ENCODE measurements at regions not wholly inside any gene's neighbourhood (a gene's known extent, or its start where the extent isn't known, plus 50 kb on each side); places are given as distances from the start of the nearest gene placed in this dataset.

DNA sequence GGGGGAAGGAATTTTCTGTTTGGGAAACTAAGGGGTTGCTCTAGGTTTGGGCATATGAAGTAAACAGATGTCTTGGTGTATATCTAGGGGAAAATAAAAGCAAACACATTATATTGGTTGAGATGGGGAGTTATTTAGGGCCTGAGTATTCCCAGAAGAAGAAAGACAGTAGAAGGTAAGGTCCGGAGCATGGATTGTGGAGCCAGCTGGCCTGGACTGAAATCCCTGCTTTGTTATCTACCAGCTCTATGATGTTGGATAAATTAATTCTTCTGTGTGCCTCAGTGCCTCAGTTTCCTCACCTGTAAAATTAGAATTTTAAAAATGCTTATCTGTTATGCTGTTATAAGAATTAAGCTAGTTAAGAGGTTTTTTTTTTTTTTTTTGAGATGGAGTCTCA is 272.3 kb upstream of the RPS6KA3 start:
- peaks cover 2% of the 10 kb centered on the region for H3K4me1 Mint-ChIP-seq (ENCODE audit: low read depth, unreplicated experiment)
- no peaks in the 10 kb centered on the region for H3K27me3 ChIP-seq (replicated peaks; ENCODE audit: control insufficient read depth, insufficient read depth, low read length)
- no peak for DNase-seq
- intact Hi-C loops (cut with micrococcal nuclease; ENCODE audit: unreplicated experiment): loop anchor here (10.0 kb wide), 1 partner anchor 566 kb away; no protein-coding TSS in a partner anchor
- no TSS peak for BruUV-seq (replicated peaks)
- CTCF ChIA-PET: no interaction called here
- POLR2A ChIA-PET: no interaction called here
- H3K36me3 Mint-ChIP-seq (ENCODE audit: insufficient read depth, unreplicated experiment): no peaks in the 10 kb centered on the region
- no peaks in the 10 kb centered on the region for H3K36me3 ChIP-seq (ENCODE audit: control insufficient read depth, insufficient read depth, low read length)
- no peaks in the 10 kb centered on the region; the same call in 1 of the 2 replicates for H3K9me3 ChIP-seq
- H3K9me3 Mint-ChIP-seq (ENCODE audit: unreplicated experiment): peaks cover 9% of the 10 kb centered on the region
- no peak overlapping the region for H3K4me3 Mint-ChIP-seq (ENCODE audit: unreplicated experiment)
- TF ChIP-seq, protein P1, sequence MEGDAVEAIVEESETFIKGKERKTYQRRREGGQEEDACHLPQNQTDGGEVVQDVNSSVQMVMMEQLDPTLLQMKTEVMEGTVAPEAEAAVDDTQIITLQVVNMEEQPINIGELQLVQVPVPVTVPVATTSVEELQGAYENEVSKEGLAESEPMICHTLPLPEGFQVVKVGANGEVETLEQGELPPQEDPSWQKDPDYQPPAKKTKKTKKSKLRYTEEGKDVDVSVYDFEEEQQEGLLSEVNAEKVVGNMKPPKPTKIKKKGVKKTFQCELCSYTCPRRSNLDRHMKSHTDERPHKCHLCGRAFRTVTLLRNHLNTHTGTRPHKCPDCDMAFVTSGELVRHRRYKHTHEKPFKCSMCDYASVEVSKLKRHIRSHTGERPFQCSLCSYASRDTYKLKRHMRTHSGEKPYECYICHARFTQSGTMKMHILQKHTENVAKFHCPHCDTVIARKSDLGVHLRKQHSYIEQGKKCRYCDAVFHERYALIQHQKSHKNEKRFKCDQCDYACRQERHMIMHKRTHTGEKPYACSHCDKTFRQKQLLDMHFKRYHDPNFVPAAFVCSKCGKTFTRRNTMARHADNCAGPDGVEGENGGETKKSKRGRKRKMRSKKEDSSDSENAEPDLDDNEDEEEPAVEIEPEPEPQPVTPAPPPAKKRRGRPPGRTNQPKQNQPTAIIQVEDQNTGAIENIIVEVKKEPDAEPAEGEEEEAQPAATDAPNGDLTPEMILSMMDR (IDR thresholded peaks at IDR 0.05; ENCODE audit: insufficient read depth in 1 of 2, low read depth in 1 of 2, low read length in 1 of 2, severe bottlenecking in 1 of 2, unreplicated experiment in 1 of 2): no peak
- no peak overlapping the region for H3K4me3 ChIP-seq (ENCODE audit: low read depth, low read length)
- H3K4me1 ChIP-seq: no peaks in the 10 kb centered on the region
- no peak overlapping the region for H3K27ac Mint-ChIP-seq (ENCODE audit: unreplicated experiment)
- H3K27me3 Mint-ChIP-seq (ENCODE audit: insufficient read depth, unreplicated experiment): no peaks in the 10 kb centered on the region

- ChIA-PET POLR2A (no interaction called here), CTCF (interaction anchor here (2.3 kb wide), 1 partner anchor 948 kb away, joined by 10 read pairs; no protein-coding TSS in a partner anchor)
- no peak overlapping the region for H3K27ac Mint-ChIP-seq (ENCODE audit: unreplicated experiment)
- H3K36me3 Mint-ChIP-seq (ENCODE audit: insufficient read depth, unreplicated experiment): no peaks in the 10 kb centered on the region
- Histone ChIP-seq H3K36me3 (ENCODE audit: control insufficient read depth, insufficient read depth, low read length) (no peaks in the 10 kb centered on the region), H3K4me3 (ENCODE audit: low read depth, low read length) (no peak overlapping the region), H3K4me1 (peaks cover 18% of the 10 kb centered on the region), H3K27me3 (replicated peaks; ENCODE audit: control insufficient read depth, insufficient read depth, low read length) (no peaks in the 10 kb centered on the region), H3K9me3 (no peaks in the 10 kb centered on the region)
- no peak for DNase-seq
- intact Hi-C loops (cut with micrococcal nuclease; ENCODE audit: unreplicated experiment): loop anchor here (2.0 to 10.0 kb wide), 3 partner anchors 63 to 573 kb away; no protein-coding TSS in a partner anchor
- H3K4me3 Mint-ChIP-seq (ENCODE audit: unreplicated experiment): no peak overlapping the region
- TF ChIP-seq, protein P1 (IDR thresholded peaks at IDR 0.05; ENCODE audit: insufficient read depth in 1 of 2, low read depth in 1 of 2, low read length in 1 of 2, severe bottlenecking in 1 of 2, unreplicated experiment in 1 of 2): no peak
- peaks cover 15% of the 10 kb centered on the region for H3K9me3 Mint-ChIP-seq (ENCODE audit: unreplicated experiment)
- no TSS peak for BruUV-seq (replicated peaks)
- no peaks in the 10 kb centered on the region for H3K27me3 Mint-ChIP-seq (ENCODE audit: insufficient read depth, unreplicated experiment)
- peaks cover 25% of the 10 kb centered on the region for H3K4me1 Mint-ChIP-seq (ENCODE audit: low read depth, unreplicated experiment)
Measured at GRCh38 chrX:20531667-20532066, 265.0 kb upstream of the RPS6KA3 start.

DNA sequence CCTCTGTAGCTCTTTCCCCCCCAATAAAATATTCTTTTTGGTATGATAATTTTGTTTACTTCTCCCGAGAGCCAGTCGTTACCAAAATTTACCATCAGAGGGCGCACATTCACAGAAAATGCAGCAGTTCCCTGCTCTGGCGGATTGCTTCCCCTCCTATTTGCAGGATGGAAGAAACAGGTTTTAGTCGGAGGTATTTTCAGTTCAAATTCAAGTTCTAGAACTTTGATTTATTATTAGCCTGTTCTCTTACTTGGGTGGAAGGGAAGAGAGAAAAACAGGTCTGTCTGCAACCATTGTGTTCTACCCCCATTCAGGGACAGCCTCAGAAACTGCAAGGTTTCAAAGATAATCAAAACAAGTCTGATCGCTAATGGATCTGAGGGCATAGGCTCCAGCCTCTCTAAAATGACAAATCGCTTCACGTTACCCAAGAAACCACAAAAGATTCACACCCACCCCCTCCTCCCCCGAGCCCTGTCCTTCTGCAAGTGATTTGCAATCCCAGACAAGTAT is 263.8 kb upstream of the RPS6KA3 start:
- intact Hi-C loops (cut with micrococcal nuclease; ENCODE audit: unreplicated experiment): loop anchor here (1.0 to 10.0 kb wide), 6 partner anchors 64 to 1195 kb away; no protein-coding TSS in a partner anchor
- Mint-ChIP-seq H3K9me3 (ENCODE audit: unreplicated experiment) (peaks cover 15% of the 10 kb centered on the region), H3K27me3 (ENCODE audit: insufficient read depth, unreplicated experiment) (no peaks in the 10 kb centered on the region), H3K4me3 (ENCODE audit: unreplicated experiment) (no peak overlapping the region), H3K27ac (ENCODE audit: unreplicated experiment) (no peak overlapping the region), H3K4me1 (ENCODE audit: low read depth, unreplicated experiment) (peaks cover 25% of the 10 kb centered on the region), H3K36me3 (ENCODE audit: insufficient read depth, unreplicated experiment) (no peaks in the 10 kb centered on the region)
- no peaks in the 10 kb centered on the region for H3K9me3 ChIP-seq
- TF ChIP-seq, protein P1 (IDR thresholded peaks at IDR 0.05; ENCODE audit: insufficient read depth in 1 of 2, low read depth in 1 of 2, low read length in 1 of 2, severe bottlenecking in 1 of 2, unreplicated experiment in 1 of 2): peak; percentile 51 to 52
- CTCF ChIA-PET: interaction anchor here (0.6 to 2.3 kb wide), 4 partner anchors 949 to 1454 kb away, joined by 3 to 10 read pairs (median 3); no protein-coding TSS in a partner anchor
- H3K36me3 ChIP-seq (ENCODE audit: control insufficient read depth, insufficient read depth, low read length): no peaks in the 10 kb centered on the region
- no peak overlapping the region for H3K4me3 ChIP-seq (ENCODE audit: low read depth, low read length)
- DNase-seq: peak; percentile 42 to 60
- no TSS peak for BruUV-seq (replicated peaks)
- peaks cover 18% of the 10 kb centered on the region for H3K4me1 ChIP-seq
- POLR2A ChIA-PET: no interaction called here
- no peaks in the 10 kb centered on the region for H3K27me3 ChIP-seq (replicated peaks; ENCODE audit: control insufficient read depth, insufficient read depth, low read length)
